ENCODE measurements at regions not wholly inside any gene's neighbourhood (a gene's known extent, or its start where the extent isn't known, plus 50 kb on each side); places are given as distances from the start of the nearest gene placed in this dataset.

DNA sequence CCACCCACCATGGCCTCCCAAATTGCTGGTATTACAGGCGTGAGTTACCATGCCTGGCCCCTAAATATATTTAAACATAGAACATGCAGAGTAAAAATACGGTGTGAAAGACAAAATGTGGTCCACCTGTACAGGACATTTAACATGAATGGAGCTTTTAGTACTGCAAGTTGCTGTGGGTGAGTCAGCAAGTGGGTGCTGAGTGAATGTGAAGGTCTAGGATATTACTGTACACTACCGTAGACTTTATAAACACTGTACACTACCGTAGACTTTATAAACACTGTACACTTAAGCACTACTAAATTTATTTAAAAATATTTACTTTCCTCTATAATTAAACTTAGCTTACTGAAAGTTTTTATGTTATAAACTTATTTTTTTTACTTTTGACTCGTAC lies 317.8 kb downstream of the PRDM9 start:
- H3K9me3 ChIP-seq (ENCODE audit: control insufficient read depth, insufficient read depth, low read length) = no peaks in the 10 kb centered on the region
- no peaks in the 10 kb centered on the region for H3K4me1 ChIP-seq (ENCODE audit: control insufficient read depth, low read length)
- H3F3A ChIP-seq (ENCODE audit: control insufficient read depth, insufficient read depth) = no peaks in the 10 kb centered on the region
- no peak overlapping the region for H3K27ac ChIP-seq (ENCODE audit: low read depth, low read length)
- H3K4me2 ChIP-seq (ENCODE audit: low read length) = no peak overlapping the region
- no peaks in the 10 kb centered on the region for H3K36me3 ChIP-seq (ENCODE audit: control insufficient read depth, low read length)
- no peaks in the 10 kb centered on the region for H3K27me3 ChIP-seq (ENCODE audit: control insufficient read depth, low read length)
- H3K4me3 ChIP-seq (ENCODE audit: low read length) = no peak overlapping the region
- H3K79me2 ChIP-seq (ENCODE audit: control insufficient read depth, low read length) = no peaks in the 10 kb centered on the region
- no peak for TF ChIP-seq CTCF (IDR thresholded peaks at IDR 0.05; ENCODE audit: low read depth, low read length, poor library complexity, severe bottlenecking)
- TF ChIP-seq EZH2phosphoT487 (IDR thresholded peaks at IDR 0.05; ENCODE audit: borderline replicate concordance, low read length) = no peak
- H3K9me2 ChIP-seq (replicated peaks; ENCODE audit: control insufficient read depth, low read length) = no peaks in the 10 kb centered on the region
- H4K20me1 ChIP-seq (ENCODE audit: control insufficient read depth, insufficient read depth, low read depth, low read length) = no peaks in the 10 kb centered on the region

DNA sequence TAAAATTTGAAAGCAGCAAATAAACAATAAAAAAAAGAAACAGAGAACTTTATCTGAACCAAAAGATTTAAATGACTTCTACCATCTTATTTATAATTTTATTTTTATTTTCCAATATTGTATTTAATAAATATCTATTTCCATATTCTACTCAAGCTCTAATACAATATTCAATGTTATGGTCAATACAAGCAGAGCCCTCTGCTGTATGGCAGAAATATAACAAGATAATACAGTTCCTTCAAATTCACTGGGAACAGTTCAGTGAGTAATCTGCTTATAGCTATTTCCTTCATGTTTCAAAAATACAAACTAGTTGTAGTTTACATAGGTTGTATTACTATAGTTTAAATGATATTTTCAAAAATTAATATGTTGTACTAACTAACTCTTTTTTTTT lies 332.7 kb downstream of the PRDM9 start:
- no peak for TF ChIP-seq EZH2phosphoT487 (IDR thresholded peaks at IDR 0.05; ENCODE audit: borderline replicate concordance, low read length)
- no peak for TF ChIP-seq CTCF (IDR thresholded peaks at IDR 0.05; ENCODE audit: low read depth, low read length, poor library complexity, severe bottlenecking)
- H3K4me3 ChIP-seq (ENCODE audit: low read length) = no peak overlapping the region
- H3K36me3 ChIP-seq (ENCODE audit: control insufficient read depth, low read length) = no peaks in the 10 kb centered on the region
- H3K27me3 ChIP-seq (ENCODE audit: control insufficient read depth, low read length) = no peaks in the 10 kb centered on the region
- no peaks in the 10 kb centered on the region for H3K79me2 ChIP-seq (ENCODE audit: control insufficient read depth, low read length)
- H4K20me1 ChIP-seq (ENCODE audit: control insufficient read depth, insufficient read depth, low read depth, low read length) = no peaks in the 10 kb centered on the region
- H3K9me2 ChIP-seq (replicated peaks; ENCODE audit: control insufficient read depth, low read length) = no peaks in the 10 kb centered on the region
- H3K27ac ChIP-seq (ENCODE audit: low read depth, low read length) = no peak overlapping the region
- H3F3A ChIP-seq (ENCODE audit: control insufficient read depth, insufficient read depth) = no peaks in the 10 kb centered on the region
- no peaks in the 10 kb centered on the region for H3K9me3 ChIP-seq (ENCODE audit: control insufficient read depth, insufficient read depth, low read length)
- no peak overlapping the region for H3K4me2 ChIP-seq (ENCODE audit: low read length)
- no peaks in the 10 kb centered on the region for H3K4me1 ChIP-seq (ENCODE audit: control insufficient read depth, low read length)

DNA sequence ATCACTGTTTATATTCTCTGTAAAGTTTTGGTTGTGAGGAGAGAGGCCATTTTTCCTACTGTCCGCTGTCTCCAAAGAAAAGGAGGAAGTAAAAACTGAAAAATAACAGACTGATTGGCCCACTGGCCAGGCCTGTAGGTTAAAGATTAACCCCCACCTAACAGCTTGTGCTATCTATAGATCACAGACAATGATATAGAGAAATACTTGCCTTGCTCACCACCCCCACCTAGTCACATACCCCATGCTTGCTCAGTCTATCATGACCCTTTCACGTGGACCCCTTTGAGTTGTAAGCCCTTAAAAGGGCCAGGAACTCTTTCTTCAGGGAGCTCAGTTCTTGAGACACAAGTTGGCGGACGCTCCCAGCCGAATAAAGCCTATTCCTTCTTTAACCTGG lies 357.4 kb downstream of the PRDM9 start:
- H3K4me2 ChIP-seq (ENCODE audit: low read length) = no peak overlapping the region
- H3K4me3 ChIP-seq (ENCODE audit: low read length) = no peak overlapping the region
- no peaks in the 10 kb centered on the region for H3F3A ChIP-seq (ENCODE audit: control insufficient read depth, insufficient read depth)

More for the DNA sequence above, 357.4 kb downstream of the PRDM9 start:
- no peaks in the 10 kb centered on the region for H3K36me3 ChIP-seq (ENCODE audit: control insufficient read depth, low read length)
- H4K20me1 ChIP-seq (ENCODE audit: control insufficient read depth, insufficient read depth, low read depth, low read length) = no peaks in the 10 kb centered on the region
- H3K27me3 ChIP-seq (ENCODE audit: control insufficient read depth, low read length) = no peaks in the 10 kb centered on the region
- no peak overlapping the region for H3K27ac ChIP-seq (ENCODE audit: low read depth, low read length)
- H3K9me3 ChIP-seq (ENCODE audit: control insufficient read depth, insufficient read depth, low read length) = no peaks in the 10 kb centered on the region
- no peaks in the 10 kb centered on the region for H3K4me1 ChIP-seq (ENCODE audit: control insufficient read depth, low read length)
- TF ChIP-seq CTCF (IDR thresholded peaks at IDR 0.05; ENCODE audit: low read depth, low read length, poor library complexity, severe bottlenecking) (no peak), EZH2phosphoT487 (IDR thresholded peaks at IDR 0.05; ENCODE audit: borderline replicate concordance, low read length) (no peak)
- no peaks in the 10 kb centered on the region for H3K9me2 ChIP-seq (replicated peaks; ENCODE audit: control insufficient read depth, low read length)
- H3K79me2 ChIP-seq (ENCODE audit: control insufficient read depth, low read length) = no peaks in the 10 kb centered on the region
